ENCODE measurements at regions not wholly inside any gene's neighbourhood (a gene's known extent, or its start where the extent isn't known, plus 50 kb on each side); places are given as distances from the start of the nearest gene placed in this dataset.

DNA sequence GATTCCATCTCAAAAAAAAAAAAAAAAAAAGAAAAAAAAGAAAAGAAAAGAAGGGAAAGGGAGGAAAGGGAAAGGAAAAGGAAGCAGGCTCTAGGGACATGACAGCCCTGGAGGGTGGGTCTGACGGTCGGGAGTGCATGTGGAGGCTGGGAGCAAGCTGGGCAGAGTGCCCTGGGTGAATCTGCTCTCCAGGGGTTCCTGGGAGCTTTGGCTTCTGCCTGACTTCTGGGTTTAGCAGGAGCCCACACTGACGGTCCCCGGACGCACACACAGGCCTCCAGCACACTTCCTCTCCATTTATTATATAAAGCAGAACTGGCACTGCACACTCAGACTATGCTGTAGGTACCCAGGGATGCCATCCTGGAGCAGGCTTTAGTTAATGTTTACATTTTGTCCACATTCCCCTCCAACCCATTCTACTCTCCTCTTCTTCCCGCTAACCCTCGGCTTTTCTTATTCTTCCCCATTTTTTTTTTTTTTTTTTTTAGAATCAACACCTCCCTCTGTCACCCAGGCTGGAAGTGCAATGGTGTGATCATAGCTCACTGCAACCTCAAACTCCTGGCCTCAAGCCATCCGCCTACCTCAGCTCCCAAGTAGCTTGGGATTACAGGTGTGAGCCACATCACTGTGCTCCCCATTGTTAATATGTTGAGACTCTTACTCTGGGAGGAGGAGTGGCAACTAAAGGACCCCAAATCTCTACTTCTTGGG is 151.1 kb upstream of the SLC1A4 start:
- no peak for TF ChIP-seq EP300 (IDR thresholded peaks at IDR 0.05; ENCODE audit: borderline replicate concordance in 1 of 2, low read depth in 2 of 2, low read length in 2 of 2)
- no peak for TF ChIP-seq SIX5 (IDR thresholded peaks at IDR 0.05; ENCODE audit: low read depth, low read length)
- TF ChIP-seq SIN3A (conservative IDR thresholded peaks at IDR 0.05 in 1 of 2, IDR thresholded peaks at IDR 0.05 in 1 of 2; ENCODE audit: low read depth in 1 of 2, low read length in 2 of 2) = no peak
- TF ChIP-seq, protein P1, sequence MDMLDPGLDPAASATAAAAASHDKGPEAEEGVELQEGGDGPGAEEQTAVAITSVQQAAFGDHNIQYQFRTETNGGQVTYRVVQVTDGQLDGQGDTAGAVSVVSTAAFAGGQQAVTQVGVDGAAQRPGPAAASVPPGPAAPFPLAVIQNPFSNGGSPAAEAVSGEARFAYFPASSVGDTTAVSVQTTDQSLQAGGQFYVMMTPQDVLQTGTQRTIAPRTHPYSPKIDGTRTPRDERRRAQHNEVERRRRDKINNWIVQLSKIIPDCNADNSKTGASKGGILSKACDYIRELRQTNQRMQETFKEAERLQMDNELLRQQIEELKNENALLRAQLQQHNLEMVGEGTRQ (IDR thresholded peaks at IDR 0.05; ENCODE audit: low read length) = no peak
- no peak for TF ChIP-seq RAD21 (IDR thresholded peaks at IDR 0.05 in 1 of 2, conservative IDR thresholded peaks at IDR 0.05 in 1 of 2; ENCODE audit: low read depth in 2 of 2, low read length in 2 of 2)
- no peak for TF ChIP-seq HDAC2 (IDR thresholded peaks at IDR 0.05; ENCODE audit: borderline replicate concordance in 1 of 2, low read depth in 2 of 2, low read length in 2 of 2)
- TF ChIP-seq, protein P2, sequence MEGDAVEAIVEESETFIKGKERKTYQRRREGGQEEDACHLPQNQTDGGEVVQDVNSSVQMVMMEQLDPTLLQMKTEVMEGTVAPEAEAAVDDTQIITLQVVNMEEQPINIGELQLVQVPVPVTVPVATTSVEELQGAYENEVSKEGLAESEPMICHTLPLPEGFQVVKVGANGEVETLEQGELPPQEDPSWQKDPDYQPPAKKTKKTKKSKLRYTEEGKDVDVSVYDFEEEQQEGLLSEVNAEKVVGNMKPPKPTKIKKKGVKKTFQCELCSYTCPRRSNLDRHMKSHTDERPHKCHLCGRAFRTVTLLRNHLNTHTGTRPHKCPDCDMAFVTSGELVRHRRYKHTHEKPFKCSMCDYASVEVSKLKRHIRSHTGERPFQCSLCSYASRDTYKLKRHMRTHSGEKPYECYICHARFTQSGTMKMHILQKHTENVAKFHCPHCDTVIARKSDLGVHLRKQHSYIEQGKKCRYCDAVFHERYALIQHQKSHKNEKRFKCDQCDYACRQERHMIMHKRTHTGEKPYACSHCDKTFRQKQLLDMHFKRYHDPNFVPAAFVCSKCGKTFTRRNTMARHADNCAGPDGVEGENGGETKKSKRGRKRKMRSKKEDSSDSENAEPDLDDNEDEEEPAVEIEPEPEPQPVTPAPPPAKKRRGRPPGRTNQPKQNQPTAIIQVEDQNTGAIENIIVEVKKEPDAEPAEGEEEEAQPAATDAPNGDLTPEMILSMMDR (IDR thresholded peaks at IDR 0.05; ENCODE audit: control extremely low read depth in 1 of 3, insufficient read depth in 1 of 3, low read depth in 1 of 3, low read length in 3 of 3) = no peak
- no peak for TF ChIP-seq JUN (IDR thresholded peaks at IDR 0.05; ENCODE audit: low read depth, low read length)
- no peak for TF ChIP-seq CHD2 (IDR thresholded peaks at IDR 0.05; ENCODE audit: low read length)
- TF ChIP-seq CBX5 (IDR thresholded peaks at IDR 0.05; ENCODE audit: low read depth, low read length) = no peak
- TF ChIP-seq RNF2 (IDR thresholded peaks at IDR 0.05; ENCODE audit: borderline replicate concordance, low read depth, low read length, missing control alignments, poor library complexity, severe bottlenecking) = no peak
- TF ChIP-seq POLR2A (IDR thresholded peaks at IDR 0.05; ENCODE audit: control extremely low read depth in 1 of 2, low read depth in 2 of 2, low read length in 2 of 2) = no peak

Data from H1 (cell line).